ENCODE measurements at regions not wholly inside any gene's neighbourhood (a gene's known extent, or its start where the extent isn't known, plus 50 kb on each side); places are given as distances from the start of the nearest gene placed in this dataset.

DNA sequence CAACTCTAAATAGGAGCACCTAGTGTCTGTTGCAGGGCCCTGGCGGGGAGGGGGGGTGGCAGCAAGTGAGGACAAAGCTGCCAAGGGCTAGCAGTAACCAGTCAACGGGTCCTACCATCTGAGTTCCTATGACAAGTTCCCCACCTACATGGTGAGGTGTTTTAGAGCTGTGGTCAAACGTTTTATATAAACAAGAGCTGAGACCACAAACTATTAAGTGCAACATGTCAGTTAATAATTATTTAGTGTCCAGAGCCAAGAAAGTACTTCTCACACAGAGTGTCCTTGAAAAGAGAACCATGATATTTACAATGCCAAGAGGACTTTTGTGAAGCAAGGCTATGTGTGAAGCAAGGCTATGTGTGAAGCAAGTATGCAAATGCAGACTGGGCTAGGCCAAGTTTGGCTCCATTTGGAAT is 434.7 kb downstream of the TNS3 start:
- TF ChIP-seq, protein P1, sequence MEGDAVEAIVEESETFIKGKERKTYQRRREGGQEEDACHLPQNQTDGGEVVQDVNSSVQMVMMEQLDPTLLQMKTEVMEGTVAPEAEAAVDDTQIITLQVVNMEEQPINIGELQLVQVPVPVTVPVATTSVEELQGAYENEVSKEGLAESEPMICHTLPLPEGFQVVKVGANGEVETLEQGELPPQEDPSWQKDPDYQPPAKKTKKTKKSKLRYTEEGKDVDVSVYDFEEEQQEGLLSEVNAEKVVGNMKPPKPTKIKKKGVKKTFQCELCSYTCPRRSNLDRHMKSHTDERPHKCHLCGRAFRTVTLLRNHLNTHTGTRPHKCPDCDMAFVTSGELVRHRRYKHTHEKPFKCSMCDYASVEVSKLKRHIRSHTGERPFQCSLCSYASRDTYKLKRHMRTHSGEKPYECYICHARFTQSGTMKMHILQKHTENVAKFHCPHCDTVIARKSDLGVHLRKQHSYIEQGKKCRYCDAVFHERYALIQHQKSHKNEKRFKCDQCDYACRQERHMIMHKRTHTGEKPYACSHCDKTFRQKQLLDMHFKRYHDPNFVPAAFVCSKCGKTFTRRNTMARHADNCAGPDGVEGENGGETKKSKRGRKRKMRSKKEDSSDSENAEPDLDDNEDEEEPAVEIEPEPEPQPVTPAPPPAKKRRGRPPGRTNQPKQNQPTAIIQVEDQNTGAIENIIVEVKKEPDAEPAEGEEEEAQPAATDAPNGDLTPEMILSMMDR (conservative IDR thresholded peaks at IDR 0.05; ENCODE audit: low read depth, low read length), result no peak
- TF ChIP-seq FOS (IDR thresholded peaks at IDR 0.05; ENCODE audit: low read depth, low read length), result no peak
- no peak for TF ChIP-seq RFX5 (IDR thresholded peaks at IDR 0.05; ENCODE audit: low read depth, low read length)
- TF ChIP-seq CHD1 (IDR thresholded peaks at IDR 0.05; ENCODE audit: low read depth, low read length), result no peak
- TF ChIP-seq RAD21 (IDR thresholded peaks at IDR 0.05; ENCODE audit: low read length), result no peak
- no peak for TF ChIP-seq MXI1 (IDR thresholded peaks at IDR 0.05; ENCODE audit: borderline replicate concordance, low read depth, low read length)
- no peak for TF ChIP-seq BHLHE40 (IDR thresholded peaks at IDR 0.05; ENCODE audit: low read depth, low read length)
- no peak for TF ChIP-seq POLR2A (IDR thresholded peaks at IDR 0.05; ENCODE audit: low read depth, low read length)
- no peak for TF ChIP-seq SMC3 (IDR thresholded peaks at IDR 0.05; ENCODE audit: low read depth, low read length)
- TF ChIP-seq, protein P2, sequence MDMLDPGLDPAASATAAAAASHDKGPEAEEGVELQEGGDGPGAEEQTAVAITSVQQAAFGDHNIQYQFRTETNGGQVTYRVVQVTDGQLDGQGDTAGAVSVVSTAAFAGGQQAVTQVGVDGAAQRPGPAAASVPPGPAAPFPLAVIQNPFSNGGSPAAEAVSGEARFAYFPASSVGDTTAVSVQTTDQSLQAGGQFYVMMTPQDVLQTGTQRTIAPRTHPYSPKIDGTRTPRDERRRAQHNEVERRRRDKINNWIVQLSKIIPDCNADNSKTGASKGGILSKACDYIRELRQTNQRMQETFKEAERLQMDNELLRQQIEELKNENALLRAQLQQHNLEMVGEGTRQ (IDR thresholded peaks at IDR 0.05; ENCODE audit: low read depth, low read length), result no peak
- TF ChIP-seq, protein P3, sequence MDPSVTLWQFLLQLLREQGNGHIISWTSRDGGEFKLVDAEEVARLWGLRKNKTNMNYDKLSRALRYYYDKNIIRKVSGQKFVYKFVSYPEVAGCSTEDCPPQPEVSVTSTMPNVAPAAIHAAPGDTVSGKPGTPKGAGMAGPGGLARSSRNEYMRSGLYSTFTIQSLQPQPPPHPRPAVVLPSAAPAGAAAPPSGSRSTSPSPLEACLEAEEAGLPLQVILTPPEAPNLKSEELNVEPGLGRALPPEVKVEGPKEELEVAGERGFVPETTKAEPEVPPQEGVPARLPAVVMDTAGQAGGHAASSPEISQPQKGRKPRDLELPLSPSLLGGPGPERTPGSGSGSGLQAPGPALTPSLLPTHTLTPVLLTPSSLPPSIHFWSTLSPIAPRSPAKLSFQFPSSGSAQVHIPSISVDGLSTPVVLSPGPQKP (IDR thresholded peaks at IDR 0.05; ENCODE audit: borderline replicate concordance, low read depth, low read length), result no peak
- TF ChIP-seq NFE2L2 (IDR thresholded peaks at IDR 0.05; ENCODE audit: low read depth, low read length), result no peak
- no peak for TF ChIP-seq CEBPB (IDR thresholded peaks at IDR 0.05; ENCODE audit: low read depth, low read length)
- TF ChIP-seq MAFK (IDR thresholded peaks at IDR 0.05; ENCODE audit: low read depth, low read length), result no peak

All from IMR-90 (cell line).